ENCODE measurements at regions not wholly inside any gene's neighbourhood (a gene's known extent, or its start where the extent isn't known, plus 50 kb on each side); places are given as distances from the start of the nearest gene placed in this dataset.
"Not testable (repeated sequence)": the region's sequence is repeated elsewhere in the genome, so short reads cannot be mapped to it uniquely, and the experiment has no call there.

- DNase-seq (ENCODE audit: low spot score): no peak
These were observed 91.2 kb downstream of the RCHY1 start for GRCh38 chr4:75422998-75423397.

GRCh38 chr4:75412746-75413145, 101.5 kb downstream of the RCHY1 start:
- no peak for DNase-seq (ENCODE audit: low spot score)

GRCh38 chr4:75398501-75398900, 115.7 kb downstream of the RCHY1 start:
- DNase-seq (ENCODE audit: low spot score): no peak

DNA sequence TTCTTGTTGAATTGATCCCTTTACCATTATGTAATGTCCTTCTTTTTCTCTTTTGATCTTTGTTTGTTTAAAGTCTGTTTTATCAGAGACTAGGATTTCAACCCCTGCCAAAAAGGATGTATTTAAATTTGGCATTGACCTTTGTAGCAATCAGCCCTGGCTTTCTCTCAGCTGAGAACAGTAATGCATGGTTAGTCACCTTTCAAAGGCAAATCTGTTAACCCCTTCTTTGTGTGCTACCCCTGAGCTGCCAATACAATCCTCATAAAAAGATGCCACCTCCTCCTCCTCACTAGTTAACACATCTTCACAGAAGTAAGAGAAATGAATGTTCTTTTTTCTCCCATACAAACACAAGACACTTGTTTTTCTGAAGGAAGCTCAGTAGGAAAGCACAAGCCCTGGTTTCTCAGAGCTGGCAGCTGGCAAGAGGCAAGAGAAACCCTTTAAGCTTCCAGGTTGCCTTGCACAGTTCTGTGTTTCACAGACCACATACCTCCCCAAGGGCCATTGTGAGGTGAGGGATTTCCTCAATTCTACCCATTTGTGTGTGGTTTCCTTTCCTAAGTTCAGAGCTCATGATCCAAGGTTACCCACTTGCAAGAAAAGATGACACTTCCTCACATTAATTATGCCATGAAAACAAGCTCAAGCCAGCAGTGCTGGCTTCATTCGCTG, 122.6 kb downstream of the RCHY1 start:
- DNase-seq (ENCODE audit: low spot score): no peak

DNA sequence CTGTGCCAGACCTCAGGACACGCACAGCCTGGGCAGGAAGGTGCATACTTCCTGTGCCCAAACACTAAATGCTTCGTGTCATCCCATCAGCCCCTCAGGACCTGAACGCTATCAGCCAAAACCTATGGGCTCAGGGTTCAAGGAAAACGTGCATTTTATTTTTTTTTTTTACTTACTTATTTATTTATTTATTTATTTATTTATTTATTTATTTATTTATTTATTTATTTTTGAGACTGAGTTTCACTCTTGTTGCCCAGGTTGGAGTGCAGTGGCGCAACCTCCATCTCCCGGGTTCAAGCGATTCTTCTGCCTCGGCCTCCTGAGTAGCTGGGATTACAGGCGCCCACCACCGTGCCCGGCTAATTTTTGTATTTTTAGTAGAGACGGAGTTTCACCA, 127.8 kb downstream of the RCHY1 start:
- DNase-seq (ENCODE audit: low spot score): not testable (repeated sequence)

GRCh38 chr4:75385106-75385505, 129.1 kb downstream of the RCHY1 start:
- DNase-seq (ENCODE audit: low spot score): no peak

- no peak for DNase-seq (ENCODE audit: low spot score)
These were observed 137.7 kb downstream of the RCHY1 start for GRCh38 chr4:75376543-75376942.

GRCh38 chr4:75371915-75372314, 142.3 kb downstream of the RCHY1 start:
- no peak for DNase-seq (ENCODE audit: low spot score)

DNA sequence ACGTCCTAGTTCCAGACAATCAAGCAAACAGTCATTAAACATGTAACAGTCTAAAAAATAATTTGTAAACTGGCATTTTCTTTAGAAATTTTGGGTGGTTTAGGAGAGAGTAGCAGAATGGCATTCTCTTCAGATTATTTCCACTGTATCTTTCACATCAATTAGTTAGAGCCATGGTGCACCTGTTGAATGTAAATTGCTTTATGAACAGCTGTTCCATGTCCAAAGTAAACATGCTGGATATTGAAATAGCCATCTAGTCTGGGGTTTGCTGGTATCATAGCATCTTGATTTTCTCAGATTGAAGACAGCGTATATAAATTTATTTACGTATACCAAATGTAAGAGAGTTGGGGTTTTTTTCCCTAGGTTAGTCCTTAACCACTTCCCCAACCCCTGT, 143.6 kb downstream of the RCHY1 start:
- no peak for DNase-seq (ENCODE audit: low spot score)

DNA sequence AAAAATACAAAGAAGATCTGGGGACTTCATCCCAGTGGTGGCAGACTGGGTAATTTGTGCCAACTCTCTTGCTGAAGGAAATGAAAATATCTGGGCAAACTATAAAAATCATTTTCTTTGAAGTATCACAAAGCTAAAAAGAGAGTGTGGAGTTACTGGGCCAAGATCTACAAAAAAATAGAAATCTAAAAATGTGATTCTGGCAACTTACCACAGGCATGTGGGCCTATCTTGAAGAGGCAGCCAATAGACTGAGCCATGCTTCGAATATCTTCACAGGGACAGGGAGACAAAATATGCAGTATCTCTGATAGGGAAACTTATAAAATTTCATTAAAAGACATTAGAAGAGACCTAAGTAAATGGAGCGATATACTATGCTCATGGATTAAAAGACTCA, 168.8 kb downstream of the RCHY1 start:
- no peak for DNase-seq (ENCODE audit: low spot score)

GRCh38 chr4:75344915-75345314, 169.3 kb downstream of the RCHY1 start:
- peak; percentile 61 for DNase-seq (ENCODE audit: low spot score)

DNA sequence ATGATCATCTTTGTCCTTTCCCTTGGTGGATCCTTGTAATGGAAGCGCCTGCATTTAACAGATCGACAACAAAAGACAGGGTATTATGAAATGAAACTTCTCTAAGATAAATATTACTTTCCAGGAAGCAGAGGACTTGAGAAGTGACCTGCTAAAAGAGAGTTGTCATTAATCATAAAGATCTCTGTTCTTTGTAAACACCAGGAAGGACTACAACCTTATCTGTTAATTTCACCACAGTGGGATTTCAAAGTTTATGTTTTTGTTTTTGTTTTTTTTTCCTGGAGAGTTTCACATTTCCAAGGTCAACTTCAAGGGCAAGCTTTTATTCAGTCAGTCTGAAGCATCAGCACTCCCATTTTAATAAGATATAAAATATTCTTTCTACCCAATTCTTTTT, 170.9 kb downstream of the RCHY1 start:
- DNase-seq (ENCODE audit: low spot score): no peak

- DNase-seq (ENCODE audit: low spot score): no peak
These were observed 173.6 kb downstream of the RCHY1 start for GRCh38 chr4:75340561-75340960.

- DNase-seq (ENCODE audit: low spot score): no peak
These were observed 175.8 kb downstream of the RCHY1 start for GRCh38 chr4:75338352-75338880.

DNA sequence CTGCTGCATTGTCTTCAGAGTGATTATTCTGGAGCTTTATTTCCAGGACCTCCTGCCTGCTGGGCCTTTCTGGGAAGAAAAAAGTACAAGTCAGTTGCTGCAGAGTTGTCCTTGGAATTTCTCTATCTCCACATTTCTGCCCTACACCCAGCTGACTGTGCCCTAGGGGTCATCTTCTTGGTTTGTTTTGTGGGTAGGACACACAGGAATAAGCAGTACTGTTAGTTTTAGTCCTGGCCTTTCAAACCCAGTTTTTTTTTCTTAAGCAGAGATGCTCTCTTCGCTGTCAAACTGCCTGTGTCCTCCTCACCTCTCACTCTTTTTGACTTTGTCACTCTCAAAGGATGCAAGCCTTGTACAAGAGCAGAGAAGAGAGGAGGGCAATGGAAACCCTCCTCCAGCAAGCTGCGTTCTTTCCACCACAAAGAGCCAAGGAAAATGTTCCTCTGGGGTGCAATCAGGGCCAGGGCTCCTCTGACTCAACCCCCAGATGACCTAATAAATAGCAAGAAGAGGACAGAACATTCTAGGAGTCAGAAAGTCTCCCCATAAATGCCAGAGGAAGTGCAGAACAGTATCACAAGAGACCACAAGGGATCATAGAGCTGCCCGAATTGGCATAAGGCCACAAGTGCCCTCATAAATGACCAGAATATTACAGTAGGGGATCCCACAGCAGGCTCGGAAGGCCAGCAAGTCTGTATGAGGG, 186.2 kb downstream of the RCHY1 start:
- no peak for DNase-seq (ENCODE audit: low spot score)

DNA sequence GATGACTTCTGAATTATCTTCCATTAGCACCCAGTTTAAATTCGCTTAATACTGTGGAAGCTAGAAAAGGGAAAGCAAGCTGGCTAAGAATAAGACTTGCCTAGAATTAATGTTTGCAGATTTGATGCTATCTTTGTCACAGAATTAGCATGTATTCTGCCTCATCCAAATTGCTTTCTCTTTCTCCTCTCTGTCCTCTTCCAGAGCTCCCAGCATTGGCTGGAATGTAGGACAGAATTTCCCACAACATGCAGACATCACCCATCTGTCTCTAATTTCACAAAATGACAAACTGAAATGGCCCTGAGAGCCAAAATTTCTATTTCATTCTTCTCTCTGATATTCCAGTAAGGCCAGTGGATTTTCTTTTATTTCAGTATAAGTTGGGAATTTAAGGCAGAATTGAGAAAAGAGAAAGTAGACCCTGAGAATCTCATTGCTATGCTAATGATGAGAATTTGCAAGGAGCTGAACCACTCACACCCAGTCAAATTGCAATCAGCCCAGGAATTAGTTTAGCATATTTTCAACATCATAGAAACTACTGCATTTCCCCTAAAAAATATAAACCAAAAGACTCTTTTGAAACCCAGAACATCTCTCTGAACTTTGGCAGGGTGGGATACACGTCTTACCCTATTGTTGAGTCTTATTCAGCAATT, 188.8 kb downstream of the RCHY1 start:
- DNase-seq (ENCODE audit: low spot score): no peak

DNA sequence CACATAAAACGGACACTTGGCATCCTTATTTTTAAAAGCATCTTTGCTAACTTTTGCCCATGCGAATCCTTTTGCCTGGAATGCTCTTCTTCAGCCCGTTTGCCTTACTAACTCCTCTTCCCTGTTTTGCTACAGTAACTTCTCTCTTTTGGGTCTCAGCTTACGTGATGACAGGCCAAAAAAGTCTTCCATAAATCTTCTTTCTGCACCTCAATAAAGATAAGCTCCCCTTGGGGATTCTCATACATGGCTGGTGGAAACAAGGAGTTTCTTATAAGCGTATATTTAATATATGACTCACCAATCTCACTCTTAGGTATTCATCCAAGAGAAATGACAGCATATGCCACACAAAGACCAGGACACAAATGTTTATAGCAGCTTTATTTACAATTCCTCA, 192.7 kb downstream of the RCHY1 start:
- no peak for DNase-seq (ENCODE audit: low spot score)

DNA sequence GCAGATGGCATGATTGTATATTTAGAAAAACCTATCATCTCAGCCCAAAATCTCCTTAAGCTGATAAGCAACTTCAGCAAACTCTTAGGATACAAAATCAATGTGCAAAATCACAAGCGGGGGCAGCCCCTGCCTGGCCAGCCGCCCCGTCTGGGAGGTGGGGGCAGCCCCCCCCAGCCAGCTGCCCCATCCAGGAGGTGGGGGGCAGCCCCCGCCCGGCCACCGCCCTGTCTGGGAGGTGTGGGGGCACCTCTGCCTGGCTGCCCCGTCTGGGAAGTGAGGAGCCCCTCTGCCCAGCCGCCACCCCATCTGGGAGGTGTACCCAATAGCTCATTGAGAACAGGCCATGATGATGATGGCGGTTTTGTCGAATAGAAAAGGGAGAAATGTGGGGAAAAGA, 196.6 kb downstream of the RCHY1 start:
- DNase-seq (ENCODE audit: low spot score): not testable (repeated sequence)

- DNase-seq (ENCODE audit: low spot score): no peak
These were observed 206.2 kb downstream of the RCHY1 start for GRCh38 chr4:75308049-75308448.

DNA sequence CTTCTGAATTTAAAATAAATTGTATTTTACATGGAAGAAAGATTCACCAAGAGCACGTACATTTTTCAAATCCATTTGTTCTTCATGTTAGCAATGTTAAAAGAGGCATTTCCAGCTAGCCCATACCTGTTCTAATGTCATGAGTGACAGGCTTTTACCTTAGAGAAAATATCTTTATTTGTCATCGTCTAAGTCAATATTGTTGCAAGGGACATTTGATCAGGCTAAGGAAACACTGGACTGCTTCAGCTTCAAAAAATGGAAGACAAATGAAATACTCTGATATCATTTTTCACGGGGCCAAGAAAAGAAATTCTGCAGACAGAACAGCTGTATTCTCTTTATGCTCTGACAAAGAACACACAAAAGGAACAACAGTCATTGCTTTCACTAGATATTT, 207.7 kb downstream of the RCHY1 start:
- no peak for DNase-seq (ENCODE audit: low spot score)

- no peak for DNase-seq (ENCODE audit: low spot score)
These were observed 211.6 kb downstream of the RCHY1 start for GRCh38 chr4:75302648-75303047.

DNA sequence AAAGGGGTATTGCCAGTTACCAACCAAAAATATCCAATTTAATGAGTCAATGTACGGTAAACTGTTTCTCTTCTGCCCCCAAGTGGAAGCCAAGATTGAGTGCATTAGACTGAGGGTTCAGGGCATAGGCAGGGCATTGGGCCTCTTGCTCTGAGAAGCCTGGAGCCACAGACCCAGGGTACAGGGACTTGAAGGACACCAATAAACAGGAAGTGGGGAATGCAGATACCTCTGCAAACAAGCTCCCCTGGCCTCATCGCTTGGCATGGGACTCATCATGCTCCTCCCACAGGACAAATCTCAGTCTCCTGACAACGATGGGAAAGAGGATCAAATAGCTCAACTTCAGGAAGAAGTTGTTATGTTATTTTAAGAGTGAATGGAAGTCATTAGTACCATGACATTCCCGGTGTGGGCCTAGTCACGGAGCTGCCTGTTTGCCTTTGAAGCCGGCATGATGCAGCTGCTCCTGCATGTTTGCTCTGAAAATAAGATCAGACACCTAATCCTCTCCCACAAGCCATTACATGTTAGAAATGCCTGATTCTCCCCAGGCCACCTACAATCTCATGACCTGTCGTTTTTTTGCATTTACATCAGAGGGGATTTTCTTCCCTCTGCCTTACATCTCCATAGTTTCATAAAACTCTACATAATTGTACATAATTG, 224.2 kb downstream of the RCHY1 start:
- peak; percentile 56 for DNase-seq (ENCODE audit: low spot score)

Data from LoVo (cell line).